Fibroblast of pulmonary artery (primary cell): ENCODE measurements at regions not wholly inside any gene's neighbourhood (a gene's known extent, or its start where the extent isn't known, plus 50 kb on each side); places are given as distances from the start of the nearest gene placed in this dataset.

Source experiments
- DNase-seq: peaks from one replicate; pipeline ENCODE4 v3.0.0-alpha.2; 2010; ENCODE audit warnings: low read depth
- H3K4me3 ChIP-seq: replicated peaks from 2 replicates; pipeline ENCODE4 v1.5.1; 2011; ENCODE audit warnings: low read depth, mild to moderate bottlenecking, control low read depth, low read length, moderate library complexity
- CTCF ChIP-seq: IDR thresholded peaks from 2 replicates; pipeline ENCODE4 v1.5.1; 2011; ENCODE audit warnings: mild to moderate bottlenecking, control low read depth, low read length, inconsistent platforms; ENCODE audit errors: missing control alignments

GRCh38 chr5:158032246-158032645, 173.3 kb upstream of the CLINT1 start:
- no peak for DNase-seq
- H3K4me3 ChIP-seq, result no peak overlapping the region
- TF ChIP-seq CTCF, result no peak

- TF ChIP-seq CTCF, result no peak
- H3K4me3 ChIP-seq, result no peak overlapping the region
- no peak for DNase-seq
These were observed 169.1 kb upstream of the CLINT1 start for GRCh38 chr5:158027806-158028775.

GRCh38 chr5:158026304-158027031, 167.5 kb upstream of the CLINT1 start:
- no peak overlapping the region for H3K4me3 ChIP-seq
- no peak for TF ChIP-seq CTCF
- DNase-seq, result peak; percentile 3

- DNase-seq, result no peak
- TF ChIP-seq CTCF, result no peak
- H3K4me3 ChIP-seq, result no peak overlapping the region
These were observed 164.3 kb upstream of the CLINT1 start for GRCh38 chr5:158023266-158023665.

GRCh38 chr5:158022837-158023236, 163.9 kb upstream of the CLINT1 start:
- TF ChIP-seq CTCF, result no peak
- DNase-seq, result no peak

GRCh38 chr5:158022393-158022792, 163.4 kb upstream of the CLINT1 start:
- H3K4me3 ChIP-seq, result no peak overlapping the region
- no peak for DNase-seq
- TF ChIP-seq CTCF, result no peak

More at GRCh38 chr5:158022837-158023236, 163.9 kb upstream of the CLINT1 start:
- no peak overlapping the region for H3K4me3 ChIP-seq
